ENCODE measurements at regions not wholly inside any gene's neighbourhood (a gene's known extent, or its start where the extent isn't known, plus 50 kb on each side); places are given as distances from the start of the nearest gene placed in this dataset.

DNA sequence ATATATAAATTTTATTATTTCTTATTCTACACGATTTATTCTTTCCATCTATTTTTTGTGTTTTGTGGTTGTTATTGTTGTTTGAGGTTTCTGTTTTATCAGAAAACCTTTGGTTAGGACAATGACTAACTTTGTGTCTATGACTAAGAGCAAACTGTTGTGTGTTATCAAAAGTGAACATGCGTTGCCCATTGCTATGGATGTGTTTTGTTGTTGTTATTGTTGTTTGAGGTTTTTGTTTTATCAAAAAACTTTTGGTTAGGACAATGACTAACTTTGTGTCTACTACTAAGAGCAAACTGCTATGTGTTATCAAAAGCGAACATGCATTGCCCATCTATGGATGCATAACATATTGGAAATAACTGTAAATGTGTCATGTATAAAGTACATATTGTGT lies 692.3 kb downstream of the SLITRK1 start:
- FAIRE-seq (no peak), DNase-seq (ENCODE audit: low read depth, low spot score) (no peak)
- BruUV-seq (replicated peaks) = no TSS peak
- H3K9ac ChIP-seq (replicated peaks; ENCODE audit: extremely low read depth, insufficient read depth, low read length) = no peak overlapping the region
- no peak overlapping the region for H3K4me2 ChIP-seq (ENCODE audit: insufficient read depth, low read length)
- H3K36me3 ChIP-seq (ENCODE audit: control insufficient read depth in 2 of 2, extremely low read depth in 1 of 2, insufficient read depth in 2 of 2, low read length in 2 of 2) = no peaks in the 10 kb centered on the region
- ChIA-PET POLR2A (no interaction called here), CTCF (no interaction called here)
- no peaks in the 10 kb centered on the region for H4K20me1 ChIP-seq (replicated peaks; ENCODE audit: control insufficient read depth, extremely low read depth, insufficient read depth, low read length)
- no peak for TF ChIP-seq JUN (IDR thresholded peaks at IDR 0.05; ENCODE audit: borderline replicate concordance, insufficient read depth, insufficient read length, low read depth)
- no peak for TF ChIP-seq POLR2A (IDR thresholded peaks at IDR 0.05; ENCODE audit: low read depth, low read length)
- no peak for TF ChIP-seq EZH2 (IDR thresholded peaks at IDR 0.05; ENCODE audit: borderline replicate concordance, low read depth, low read length, severe bottlenecking)
- TF ChIP-seq MYC (IDR thresholded peaks at IDR 0.05; ENCODE audit: low read depth, low read length) = no peak
- TF ChIP-seq POLR2AphosphoS5 (IDR thresholded peaks at IDR 0.05; ENCODE audit: insufficient read depth, low read depth, low read length) = no peak
- TF ChIP-seq GATA2 (IDR thresholded peaks at IDR 0.05; ENCODE audit: insufficient read depth, insufficient read length, low read depth, low read length) = no peak
- TF ChIP-seq, protein P1, sequence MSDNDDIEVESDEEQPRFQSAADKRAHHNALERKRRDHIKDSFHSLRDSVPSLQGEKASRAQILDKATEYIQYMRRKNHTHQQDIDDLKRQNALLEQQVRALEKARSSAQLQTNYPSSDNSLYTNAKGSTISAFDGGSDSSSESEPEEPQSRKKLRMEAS (IDR thresholded peaks at IDR 0.05; ENCODE audit: insufficient read depth, insufficient read length) = no peak
- no peak for TF ChIP-seq FOS (IDR thresholded peaks at IDR 0.05; ENCODE audit: borderline replicate concordance, insufficient read depth, low read length)
- TF ChIP-seq, protein P2, sequence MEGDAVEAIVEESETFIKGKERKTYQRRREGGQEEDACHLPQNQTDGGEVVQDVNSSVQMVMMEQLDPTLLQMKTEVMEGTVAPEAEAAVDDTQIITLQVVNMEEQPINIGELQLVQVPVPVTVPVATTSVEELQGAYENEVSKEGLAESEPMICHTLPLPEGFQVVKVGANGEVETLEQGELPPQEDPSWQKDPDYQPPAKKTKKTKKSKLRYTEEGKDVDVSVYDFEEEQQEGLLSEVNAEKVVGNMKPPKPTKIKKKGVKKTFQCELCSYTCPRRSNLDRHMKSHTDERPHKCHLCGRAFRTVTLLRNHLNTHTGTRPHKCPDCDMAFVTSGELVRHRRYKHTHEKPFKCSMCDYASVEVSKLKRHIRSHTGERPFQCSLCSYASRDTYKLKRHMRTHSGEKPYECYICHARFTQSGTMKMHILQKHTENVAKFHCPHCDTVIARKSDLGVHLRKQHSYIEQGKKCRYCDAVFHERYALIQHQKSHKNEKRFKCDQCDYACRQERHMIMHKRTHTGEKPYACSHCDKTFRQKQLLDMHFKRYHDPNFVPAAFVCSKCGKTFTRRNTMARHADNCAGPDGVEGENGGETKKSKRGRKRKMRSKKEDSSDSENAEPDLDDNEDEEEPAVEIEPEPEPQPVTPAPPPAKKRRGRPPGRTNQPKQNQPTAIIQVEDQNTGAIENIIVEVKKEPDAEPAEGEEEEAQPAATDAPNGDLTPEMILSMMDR (IDR thresholded peaks at IDR 0.05; ENCODE audit: extremely low read depth in 1 of 2, insufficient read depth in 1 of 2, low read depth in 1 of 2, low read length in 2 of 2) = no peak
- H2AFZ ChIP-seq (ENCODE audit: low read depth, low read length) = no peak overlapping the region
- no peaks in the 10 kb centered on the region for H3K79me2 ChIP-seq (ENCODE audit: control insufficient read depth, insufficient read depth, low read length)
- no peaks in the 10 kb centered on the region for H3K9me1 ChIP-seq (replicated peaks; ENCODE audit: control insufficient read depth, extremely low read depth, insufficient read depth, low read length)
- H3K27ac ChIP-seq (ENCODE audit: insufficient read depth, low read depth, low read length) = no peak overlapping the region
- no peak overlapping the region for H3K4me3 ChIP-seq (replicated peaks in 1 of 3; ENCODE audit: insufficient read depth in 1 of 3, low read depth in 1 of 3, low read length in 3 of 3)
- H3K9me3 ChIP-seq (replicated peaks; ENCODE audit: control insufficient read depth, insufficient read depth, low read length) = no peaks in the 10 kb centered on the region
- dilution Hi-C loops (cut with MboI; ENCODE audit: extremely low pct_ligation_motif_present, low sequenced_read_pairs) = no loop called here
- intact Hi-C loops (cut with micrococcal nuclease) = no loop called here
- H3K4me1 ChIP-seq (ENCODE audit: control insufficient read depth, extremely low read depth, insufficient read depth, low read length) = no peaks in the 10 kb centered on the region
- no peaks in the 10 kb centered on the region for H3K27me3 ChIP-seq (ENCODE audit: control insufficient read depth in 2 of 2, insufficient read depth in 2 of 2, low read length in 2 of 2)

Measured in endothelial cell of umbilical vein (primary cell).